ENCODE measurements at regions not wholly inside any gene's neighbourhood (a gene's known extent, or its start where the extent isn't known, plus 50 kb on each side); places are given as distances from the start of the nearest gene placed in this dataset.

GRCh38 chr7:124168616-124169015 is 135.7 kb upstream of the TMEM229A start:
- no peak for DNase-seq (ENCODE audit: low spot score)
- TF ChIP-seq CTCF (IDR thresholded peaks at IDR 0.05) = no peak
- ATAC-seq (ENCODE audit: low FRiP score) = no peak

GRCh38 chr7:124162667-124163066 is 129.8 kb upstream of the TMEM229A start:
- no peak for TF ChIP-seq CTCF (IDR thresholded peaks at IDR 0.05)
- no peak for DNase-seq (ENCODE audit: low spot score)
- no peak for ATAC-seq (ENCODE audit: low FRiP score)

GRCh38 chr7:124155432-124156022 is 122.7 kb upstream of the TMEM229A start:
- no peak for ATAC-seq (ENCODE audit: low FRiP score)
- TF ChIP-seq CTCF (IDR thresholded peaks at IDR 0.05) = no peak
- no peak for DNase-seq (ENCODE audit: low spot score)

GRCh38 chr7:124152859-124153692 is 120.2 kb upstream of the TMEM229A start:
- no peak for DNase-seq (ENCODE audit: low spot score)
- no peak for ATAC-seq (ENCODE audit: low FRiP score)
- TF ChIP-seq CTCF (IDR thresholded peaks at IDR 0.05) = no peak

GRCh38 chr7:124137664-124138063 is 104.8 kb upstream of the TMEM229A start:
- DNase-seq (ENCODE audit: low spot score) = no peak
- ATAC-seq (ENCODE audit: low FRiP score) = no peak
- no peak for TF ChIP-seq CTCF (IDR thresholded peaks at IDR 0.05)

GRCh38 chr7:124124201-124124600 is 91.3 kb upstream of the TMEM229A start:
- no peak for TF ChIP-seq CTCF (IDR thresholded peaks at IDR 0.05)
- DNase-seq (ENCODE audit: low spot score) = no peak
- ATAC-seq (ENCODE audit: low FRiP score) = no peak

GRCh38 chr7:124120911-124121310 is 88.0 kb upstream of the TMEM229A start:
- ATAC-seq (ENCODE audit: low FRiP score) (no peak), DNase-seq (ENCODE audit: low spot score) (no peak)
- TF ChIP-seq CTCF (IDR thresholded peaks at IDR 0.05) = no peak

All from omental fat pad (tissue), 3 donors.